HUES64 (cell line): ENCODE measurements at regions not wholly inside any gene's neighbourhood (a gene's known extent, or its start where the extent isn't known, plus 50 kb on each side); places are given as distances from the start of the nearest gene placed in this dataset.

Experiments
- H3K27ac ChIP-seq: 2 replicates; pipeline ENCODE4 v1.7.0; 2013; ENCODE audit warnings: low read depth, low read length, inconsistent platforms
- H3K27me3 ChIP-seq: 2 replicates; pipeline ENCODE4 v1.6.1; 2013; ENCODE audit warnings: mild to moderate bottlenecking, low read length; ENCODE audit not compliant: insufficient read depth
- H3K36me3 ChIP-seq: 2 replicates; pipeline ENCODE4 v1.6.1; 2013; ENCODE audit warnings: mild to moderate bottlenecking, low read length; ENCODE audit not compliant: insufficient read depth
- H3K4me1 ChIP-seq: 2 replicates; pipeline ENCODE4 v1.6.1; 2013; ENCODE audit warnings: mild to moderate bottlenecking, low read length, moderate library complexity; ENCODE audit not compliant: insufficient read depth
- H3K4me3 ChIP-seq: 2 replicates; pipeline ENCODE4 v1.5.1; 2013; ENCODE audit warnings: mild to moderate bottlenecking, low read length, moderate library complexity
- H3K9ac ChIP-seq: 2 replicates; pipeline ENCODE4 v1.6.1; 2013; ENCODE audit warnings: mild to moderate bottlenecking, low read depth, low read length
- H3K9me3 ChIP-seq: 2 replicates; pipeline ENCODE4 v1.6.1; 2013; ENCODE audit warnings: low read depth, low read length; ENCODE audit not compliant: insufficient read depth
- WGBS: fragments of 150-250, 120-280 bp; methylation state at CpG from one replicate; pipeline ENCODE4 v1.1.7; 2013; ENCODE audit warnings: missing lambda C conversion rate; 5-methylcytosine and 5-hydroxymethylcytosine counted together

DNA sequence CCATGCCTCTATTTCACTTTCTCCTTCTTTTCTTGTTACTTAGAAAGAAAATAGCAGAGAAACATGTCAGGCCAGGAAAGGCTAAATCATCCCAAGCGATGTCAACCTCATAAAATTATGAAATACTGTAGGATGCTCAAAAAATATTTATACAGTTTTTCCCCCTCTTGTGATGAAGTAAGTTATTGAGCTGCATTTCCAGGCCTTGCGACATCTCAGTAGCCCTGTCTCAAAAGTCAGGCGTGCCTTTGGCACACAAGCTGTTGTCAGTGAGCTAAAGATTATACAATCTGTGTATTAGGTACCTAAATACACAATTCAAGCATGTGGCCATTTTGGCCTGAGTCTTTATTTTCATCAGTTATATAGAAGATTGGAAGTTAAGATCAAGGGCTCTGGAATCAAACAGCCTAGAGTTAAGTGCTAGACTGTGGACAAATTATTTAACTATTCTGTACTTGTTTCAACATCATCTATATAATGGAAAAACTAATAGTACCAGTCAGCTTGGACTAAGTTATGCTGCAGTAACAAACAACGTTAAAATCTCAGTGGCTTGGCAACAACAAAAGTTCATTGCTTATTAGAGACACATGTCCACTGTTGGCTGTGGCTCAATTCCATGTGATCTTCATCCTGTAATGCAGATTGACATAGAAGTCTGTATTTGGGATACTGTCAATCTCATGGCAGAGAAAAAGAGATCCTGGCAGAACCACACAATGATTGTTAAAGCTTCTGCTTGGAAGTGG lies 406.4 kb upstream of the PROK2 start:
- Histone ChIP-seq H3K4me1 (peaks cover 8% of the 10 kb centered on the region; the same call in 1 of the 2 replicates), H3K27ac (no peak overlapping the region), H3K9me3 (peaks cover 11% of the 10 kb centered on the region; the same call in 1 of the 2 replicates), H3K27me3 (no peaks in the 10 kb centered on the region), H3K36me3 (no peaks in the 10 kb centered on the region), H3K9ac (no peak overlapping the region), H3K4me3 (no peak overlapping the region)
- 85% methylated on average over 3 of the region's 4 CpGs for WGBS

- H3K27me3 ChIP-seq, result no peaks in the 10 kb centered on the region
- H3K36me3 ChIP-seq, result no peaks in the 10 kb centered on the region
- H3K27ac ChIP-seq, result no peak overlapping the region
- 89% methylated on average over 5 of the region's 5 CpGs for WGBS
- no peak overlapping the region for H3K4me3 ChIP-seq
- H3K9ac ChIP-seq, result no peak overlapping the region
- H3K9me3 ChIP-seq, result peaks cover 11% of the 10 kb centered on the region; the same call in 1 of the 2 replicates
- peaks cover 8% of the 10 kb centered on the region; the same call in 1 of the 2 replicates for H3K4me1 ChIP-seq
Observed at GRCh38 chr3:72190050-72190449, 405.1 kb upstream of the PROK2 start.

- no peak overlapping the region for H3K9ac ChIP-seq
- no peaks in the 10 kb centered on the region for H3K27me3 ChIP-seq
- H3K4me3 ChIP-seq, result no peak overlapping the region
- H3K4me1 ChIP-seq, result peaks cover 8% of the 10 kb centered on the region; the same call in 1 of the 2 replicates
- 92% methylated on average over 3 of the region's 3 CpGs for WGBS
- H3K9me3 ChIP-seq, result peaks cover 11% of the 10 kb centered on the region; the same call in 1 of the 2 replicates
- no peaks in the 10 kb centered on the region for H3K36me3 ChIP-seq
- H3K27ac ChIP-seq, result no peak overlapping the region
Observed at GRCh38 chr3:72189339-72189738, 404.4 kb upstream of the PROK2 start.

GRCh38 chr3:72188536-72188935 lies 403.6 kb upstream of the PROK2 start:
- no peaks in the 10 kb centered on the region for H3K27me3 ChIP-seq
- H3K4me3 ChIP-seq, result no peak overlapping the region
- WGBS, result 95% methylated on average over 2 of the region's 2 CpGs
- peaks cover under 1% of the 10 kb centered on the region; the same call in 1 of the 2 replicates for H3K4me1 ChIP-seq
- H3K9me3 ChIP-seq, result peaks cover 11% of the 10 kb centered on the region; the same call in 1 of the 2 replicates
- H3K36me3 ChIP-seq, result no peaks in the 10 kb centered on the region
- no peak overlapping the region for H3K27ac ChIP-seq
- H3K9ac ChIP-seq, result no peak overlapping the region

DNA sequence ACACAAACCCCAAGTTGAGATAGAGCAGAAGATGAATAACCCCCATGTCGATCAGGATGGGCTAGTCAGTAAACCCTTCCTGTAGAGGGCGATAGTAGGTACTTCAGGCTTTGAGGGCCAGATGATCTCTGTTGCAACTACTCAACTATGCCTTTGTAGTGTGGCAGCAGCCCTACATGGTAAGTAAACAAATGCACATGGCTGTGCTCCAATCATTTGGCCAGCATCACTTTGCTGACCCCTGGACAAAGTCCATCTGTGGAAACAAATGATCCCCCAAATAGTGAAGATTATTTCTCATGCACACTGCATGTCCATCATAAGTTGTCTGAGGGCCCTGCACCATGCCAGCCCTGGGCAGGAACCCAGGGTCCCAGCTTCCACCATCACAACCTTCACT lies 402.2 kb upstream of the PROK2 start:
- H3K4me1 ChIP-seq, result no peaks in the 10 kb centered on the region
- 82% methylated on average over 2 of the region's 2 CpGs for WGBS
- no peak overlapping the region for H3K4me3 ChIP-seq
- H3K9me3 ChIP-seq, result peaks cover 3% of the 10 kb centered on the region; the same call in 1 of the 2 replicates
- H3K36me3 ChIP-seq, result no peaks in the 10 kb centered on the region
- H3K27ac ChIP-seq, result no peak overlapping the region
- H3K9ac ChIP-seq, result no peak overlapping the region
- H3K27me3 ChIP-seq, result no peaks in the 10 kb centered on the region

- Histone ChIP-seq H3K4me1 (no peaks in the 10 kb centered on the region), H3K27ac (no peak overlapping the region), H3K9ac (no peak overlapping the region), H3K36me3 (no peaks in the 10 kb centered on the region), H3K27me3 (no peaks in the 10 kb centered on the region), H3K9me3 (no peaks in the 10 kb centered on the region; the same call in 1 of the 2 replicates), H3K4me3 (no peak overlapping the region)
- 86% methylated on average over 1 of the region's 1 CpG for WGBS
Observed at GRCh38 chr3:72186400-72186855, 401.5 kb upstream of the PROK2 start.

DNA sequence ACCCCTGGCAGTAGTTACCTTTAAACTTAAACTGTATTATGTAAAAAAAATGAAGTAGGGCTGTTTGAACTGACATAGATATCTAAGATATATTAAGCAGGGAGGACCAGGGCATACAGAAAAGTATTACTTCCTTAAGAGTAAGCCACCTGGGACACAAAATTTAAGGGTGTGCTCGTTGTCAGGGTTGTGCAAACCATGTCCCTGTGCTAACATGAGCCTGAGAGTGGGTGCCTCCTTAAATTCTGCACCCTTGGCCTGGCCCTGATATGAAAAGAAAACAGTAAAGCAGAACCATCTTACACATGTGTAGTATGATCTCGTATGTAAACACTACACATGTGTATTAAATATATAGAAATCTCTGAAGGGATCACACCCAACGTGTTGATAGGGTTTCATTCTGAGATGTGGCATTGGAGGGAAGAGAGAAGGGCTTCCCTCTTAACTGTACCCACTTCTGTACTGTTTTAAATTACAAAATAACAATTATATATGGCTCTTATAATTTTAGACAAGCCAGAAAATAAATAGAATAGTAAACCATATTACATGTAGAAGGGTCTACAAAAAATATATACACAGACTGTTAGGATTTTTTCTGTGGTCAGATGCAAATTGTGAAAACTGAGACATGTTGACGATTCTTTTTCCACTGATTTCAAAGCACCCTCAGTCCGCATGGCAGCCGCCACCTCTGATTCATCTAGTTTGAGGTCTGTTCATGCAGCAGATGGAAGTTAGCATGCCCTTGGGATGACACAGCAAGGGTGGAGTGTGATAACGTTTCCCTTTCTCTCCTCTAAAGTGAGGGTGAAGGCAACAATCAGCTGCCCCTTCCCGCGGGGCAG lies 400.8 kb upstream of the PROK2 start:
- Histone ChIP-seq H3K9ac (no peak overlapping the region), H3K27ac (no peak overlapping the region), H3K4me3 (no peak overlapping the region), H3K9me3 (no peaks in the 10 kb centered on the region; the same call in 1 of the 2 replicates), H3K36me3 (no peaks in the 10 kb centered on the region), H3K27me3 (no peaks in the 10 kb centered on the region), H3K4me1 (no peaks in the 10 kb centered on the region)
- WGBS, result 71% methylated on average over 7 of the region's 9 CpGs

- no peak overlapping the region for H3K9ac ChIP-seq
- H3K4me3 ChIP-seq, result no peak overlapping the region
- no peaks in the 10 kb centered on the region; the same call in 1 of the 2 replicates for H3K9me3 ChIP-seq
- no peaks in the 10 kb centered on the region for H3K4me1 ChIP-seq
- 92% methylated on average over 5 of the region's 5 CpGs for WGBS
- H3K36me3 ChIP-seq, result no peaks in the 10 kb centered on the region
- no peaks in the 10 kb centered on the region for H3K27me3 ChIP-seq
- no peak overlapping the region for H3K27ac ChIP-seq
Observed at GRCh38 chr3:72183489-72183888, 398.5 kb upstream of the PROK2 start.

DNA sequence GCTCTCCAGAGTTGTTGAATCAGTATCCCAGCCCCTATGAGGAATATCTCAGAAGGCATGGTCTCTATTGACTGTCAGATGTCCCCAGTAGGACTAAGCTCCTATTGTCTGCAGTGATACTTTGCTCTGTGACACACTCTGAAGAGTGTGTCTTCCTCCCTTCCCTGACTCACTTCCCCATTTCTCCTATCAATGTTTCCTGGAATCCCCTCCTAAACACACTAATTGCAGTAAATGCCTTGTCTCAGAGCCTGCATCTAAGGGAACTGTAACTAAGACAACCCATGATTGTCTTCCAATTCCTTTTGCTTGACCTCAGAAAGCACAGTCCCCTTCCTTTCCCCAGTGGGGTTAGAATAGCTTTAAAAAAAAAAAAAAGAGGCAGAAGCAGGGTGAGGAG lies 397.3 kb upstream of the PROK2 start:
- Histone ChIP-seq H3K4me1 (no peaks in the 10 kb centered on the region), H3K9me3 (no peaks in the 10 kb centered on the region; the same call in 1 of the 2 replicates), H3K27ac (no peak overlapping the region), H3K9ac (no peak overlapping the region), H3K4me3 (no peak overlapping the region), H3K36me3 (no peaks in the 10 kb centered on the region), H3K27me3 (no peaks in the 10 kb centered on the region)

- no peaks in the 10 kb centered on the region for H3K27me3 ChIP-seq
- H3K36me3 ChIP-seq, result no peaks in the 10 kb centered on the region
- H3K4me1 ChIP-seq, result no peaks in the 10 kb centered on the region
- WGBS, result 86% methylated on average over 5 of the region's 5 CpGs
- H3K9me3 ChIP-seq, result no peaks in the 10 kb centered on the region; the same call in 1 of the 2 replicates
- H3K27ac ChIP-seq, result no peak overlapping the region
- no peak overlapping the region for H3K4me3 ChIP-seq
- no peak overlapping the region for H3K9ac ChIP-seq
Observed at GRCh38 chr3:72181251-72181650, 396.3 kb upstream of the PROK2 start.

DNA sequence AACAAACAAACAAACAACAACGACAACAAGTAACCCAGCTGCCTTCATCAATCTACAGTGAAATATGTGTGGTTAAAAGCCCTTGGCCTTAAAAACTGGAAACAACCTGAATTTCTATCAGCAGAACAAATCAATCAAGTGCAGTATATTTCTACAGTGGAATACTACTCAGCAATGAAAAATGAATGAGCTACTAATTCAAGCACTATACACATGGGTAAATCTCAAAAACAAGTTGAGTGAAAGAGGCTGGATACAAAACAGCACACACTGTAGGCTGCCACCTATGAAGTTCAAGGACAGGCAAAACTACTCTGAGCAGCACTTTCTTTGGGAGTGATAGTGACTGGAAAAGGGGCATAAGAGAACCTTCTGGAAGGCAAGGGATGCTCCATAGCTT lies 395.5 kb upstream of the PROK2 start:
- no peaks in the 10 kb centered on the region for H3K36me3 ChIP-seq
- WGBS, result 80% methylated on average over 1 of the region's 1 CpG
- H3K27ac ChIP-seq, result no peak overlapping the region
- H3K9me3 ChIP-seq, result no peaks in the 10 kb centered on the region; the same call in 1 of the 2 replicates
- no peaks in the 10 kb centered on the region for H3K27me3 ChIP-seq
- no peaks in the 10 kb centered on the region for H3K4me1 ChIP-seq
- H3K4me3 ChIP-seq, result no peak overlapping the region
- H3K9ac ChIP-seq, result no peak overlapping the region
